GM19025 (cell line): ENCODE measurements at regions not wholly inside any gene's neighbourhood (a gene's known extent, or its start where the extent isn't known, plus 50 kb on each side); places are given as distances from the start of the nearest gene placed in this dataset.

Source experiments
- ATAC-seq: cut with Tn5 transposase; IDR thresholded peaks from one replicate; pipeline ENCODE4 v1.9.1; 2021; ENCODE audit warnings: mild to moderate bottlenecking, low read depth, moderate library complexity; ENCODE audit not compliant: unreplicated experiment

GRCh38 chr7:52294942-52295341 is 740.5 kb upstream of the POM121L12 start:
- no peak for ATAC-seq

GRCh38 chr7:52289247-52289646 is 746.2 kb upstream of the POM121L12 start:
- no peak for ATAC-seq

- ATAC-seq: no peak
These were observed 747.7 kb upstream of the POM121L12 start for GRCh38 chr7:52287698-52288097.

GRCh38 chr7:52285689-52286088 is 749.7 kb upstream of the POM121L12 start:
- ATAC-seq: no peak

- no peak for ATAC-seq
These were observed 752.1 kb upstream of the POM121L12 start for GRCh38 chr7:52283335-52283734.

- ATAC-seq: no peak
These were observed 761.5 kb upstream of the POM121L12 start for GRCh38 chr7:52273685-52274610.

GRCh38 chr7:52271703-52272102 is 763.7 kb upstream of the POM121L12 start:
- no peak for ATAC-seq

GRCh38 chr7:52270301-52270700 is 765.1 kb upstream of the POM121L12 start:
- no peak for ATAC-seq

- no peak for ATAC-seq
These were observed 765.8 kb upstream of the POM121L12 start for GRCh38 chr7:52269669-52270068.

GRCh38 chr7:52261057-52261456 is 774.4 kb upstream of the POM121L12 start:
- no peak for ATAC-seq

GRCh38 chr7:52260046-52260665 is 775.3 kb upstream of the POM121L12 start:
- ATAC-seq: no peak

GRCh38 chr7:52257890-52258289 is 777.5 kb upstream of the POM121L12 start:
- no peak for ATAC-seq

GRCh38 chr7:52254396-52255010 is 780.9 kb upstream of the POM121L12 start:
- no peak for ATAC-seq

- no peak for ATAC-seq
These were observed 781.5 kb upstream of the POM121L12 start for GRCh38 chr7:52253953-52254352.

- no peak for ATAC-seq
These were observed 785.7 kb upstream of the POM121L12 start for GRCh38 chr7:52249741-52250140.

GRCh38 chr7:52247518-52247917 is 787.9 kb upstream of the POM121L12 start:
- ATAC-seq: no peak

GRCh38 chr7:52243685-52244084 is 791.7 kb upstream of the POM121L12 start:
- no peak for ATAC-seq

- no peak for ATAC-seq
These were observed 802.2 kb upstream of the POM121L12 start for GRCh38 chr7:52233248-52233647.

GRCh38 chr7:52211930-52212329 is 823.5 kb upstream of the POM121L12 start:
- no peak for ATAC-seq

- ATAC-seq: no peak
These were observed 825.8 kb upstream of the POM121L12 start for GRCh38 chr7:52209614-52210013.

GRCh38 chr7:52197221-52197620 is 838.2 kb upstream of the POM121L12 start:
- ATAC-seq: no peak
